Body of pancreas (tissue), 4 donors: ENCODE measurements at regions not wholly inside any gene's neighbourhood (a gene's known extent, or its start where the extent isn't known, plus 50 kb on each side); places are given as distances from the start of the nearest gene placed in this dataset.

ENCODE experiments used
- ATAC-seq: fragments of 150-250 bp; one replicate; pipeline ENCODE4 v1.9.1; 2016
- DNase-seq, 4 donors: peaks; one replicate each; pipeline ENCODE4 v3.0.0-alpha.2; 2019
- H3K27ac ChIP-seq, 4 donors: fragments of 200-600 bp; sonication (generic); 1 replicate in 3 of 4; 2 replicates in 1 of 4; pipeline versions ENCODE4 v1.5.1 to v1.6.1; 2016 to 2019; ENCODE audit warnings: mild to moderate bottlenecking in 1 of 4, mixed read lengths in 1 of 4, moderate library complexity in 1 of 4
- H3K27me3 ChIP-seq, 2 donors: fragments of 200-600 bp; sonication (generic); one replicate each; pipeline ENCODE4 v1.6.0; 2016; ENCODE audit warnings: mild to moderate bottlenecking in 1 of 2
- H3K36me3 ChIP-seq, 2 donors: fragments of 200-600 bp; sonication (generic); replicated peaks in 1 of 2; 2 replicates each; pipeline ENCODE4 v1.5.1; 2016; ENCODE audit warnings: low read depth in 2 of 2; ENCODE audit not compliant: insufficient read depth in 1 of 2
- H3K4me1 ChIP-seq: fragments of 200-600 bp; sonication (generic); one replicate; pipeline ENCODE4 v1.6.0; 2016
- H3K4me3 ChIP-seq, 2 donors: fragments of 200-600 bp; sonication (generic); 1 replicate in 1 of 2; 2 replicates in 1 of 2; pipeline ENCODE4 v1.5.1; 2016 to 2019
- H3K9me3 ChIP-seq, 3 donors: fragments of 200-600 bp; sonication (generic); 1 replicate in 2 of 3; 2 replicates in 1 of 3; pipeline ENCODE4 v1.5.1; 2016
- POLR2A ChIP-seq, 3 donors: fragments of 450-650 bp; IDR thresholded peaks; one replicate each; pipeline ENCODE4 v1.6.1; 2016; ENCODE audit warnings: antibody characterized with exemption in 3 of 3, mild to moderate bottlenecking in 2 of 3
- WGBS, 2 donors: methylation state at CpG; one replicate each; pipeline ENCODE4 v1.1.5; 2017; 5-methylcytosine and 5-hydroxymethylcytosine counted together
- intact Hi-C: fragments of 100-400 bp; cut with DNase I; formaldehyde crosslinking; loops from one replicate; pipeline ENCODE4 v1.15.1; 2023
- TF ChIP-seq, protein P1 (sequence below), 7 experiments: fragments of 450-650 bp in 4 of 7; fragments of 200-600 bp in 3 of 7; sonication (generic) in 3 of 7; IDR thresholded peaks; one replicate each; pipeline ENCODE4 v1.5.1; 2016 to 2019; ENCODE audit warnings: antibody characterized with exemption in 7 of 7

DNA sequence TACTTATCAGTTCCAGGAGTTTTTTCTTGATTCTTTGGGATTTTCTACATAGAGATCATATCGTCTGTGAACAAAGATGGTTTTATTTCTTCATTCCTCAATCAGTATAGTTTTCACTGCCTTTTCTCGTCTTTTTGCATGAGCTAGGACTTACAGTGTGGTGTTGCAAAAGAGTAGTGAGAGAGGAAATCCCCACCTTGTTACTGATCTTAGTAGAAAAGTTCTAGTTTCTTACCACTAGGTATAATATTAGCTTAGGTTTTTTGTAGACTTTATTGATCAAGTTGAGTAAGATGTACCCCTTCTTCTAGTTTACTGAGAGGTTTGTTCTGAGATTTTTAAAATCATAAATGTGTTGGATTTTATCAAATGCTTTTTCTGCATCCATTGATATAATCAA, 123.3 kb downstream of the TMEM26 start:
- H3K9me3 ChIP-seq = no peaks in the 10 kb centered on the region
- H3K4me3 ChIP-seq = no peak overlapping the region
- TF ChIP-seq POLR2A (IDR thresholded peaks at IDR 0.05) = no peak
- no peaks in the 10 kb centered on the region for H3K27me3 ChIP-seq
- 80 to 82% methylated on average over 2 of the region's 2 CpGs for WGBS, 2 donors
- no peaks in the 10 kb centered on the region for H3K36me3 ChIP-seq
- H3K4me1 ChIP-seq = no peaks in the 10 kb centered on the region
- H3K27ac ChIP-seq = no peak overlapping the region
- no peak for ATAC-seq
- DNase-seq = no peak
- intact Hi-C loops = no loop called here

DNA sequence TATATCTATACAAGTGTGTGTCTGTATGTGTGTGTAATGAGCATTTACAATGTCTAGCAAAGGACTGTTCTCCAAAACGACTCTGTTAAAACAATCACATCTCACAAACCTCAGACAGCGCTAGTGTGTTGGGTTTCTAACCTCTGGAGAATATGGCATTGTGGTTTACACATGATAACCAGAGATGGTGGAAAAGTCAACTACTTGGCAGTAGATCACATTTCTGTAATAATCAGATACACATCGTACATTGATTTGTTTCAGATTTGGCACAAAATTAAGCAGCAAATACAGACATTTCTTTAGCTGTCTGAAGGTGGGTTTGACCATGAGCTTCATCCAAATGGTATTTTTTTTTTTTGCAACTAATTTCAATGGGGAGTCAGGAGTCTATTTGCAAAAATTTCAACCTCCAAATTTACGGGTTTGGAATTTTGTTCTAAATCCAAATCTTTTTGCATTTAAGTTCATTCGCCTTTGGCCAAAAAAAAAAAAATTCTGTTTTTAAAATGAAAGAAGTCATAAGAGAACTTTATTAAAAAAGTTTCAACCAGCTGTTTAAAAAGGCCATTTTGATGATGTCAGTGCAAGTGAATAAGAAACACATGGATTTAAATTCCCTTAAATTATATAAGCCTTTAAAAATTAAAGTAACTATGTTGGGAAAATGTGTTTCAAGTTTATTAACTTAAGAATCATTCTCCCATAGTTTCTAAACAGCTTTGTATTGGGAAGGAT, 127.8 kb downstream of the TMEM26 start:
- Histone ChIP-seq H3K27ac (no peak overlapping the region), H3K4me1 (no peaks in the 10 kb centered on the region), H3K9me3 (no peaks in the 10 kb centered on the region), H3K36me3 (no peaks in the 10 kb centered on the region), H3K27me3 (no peaks in the 10 kb centered on the region), H3K4me3 (no peak overlapping the region)
- 57 to 60% methylated on average over 5 of the region's 5 CpGs for WGBS, 2 donors
- no peak for DNase-seq
- TF ChIP-seq POLR2A (IDR thresholded peaks at IDR 0.05) = no peak
- TF ChIP-seq, protein P1, sequence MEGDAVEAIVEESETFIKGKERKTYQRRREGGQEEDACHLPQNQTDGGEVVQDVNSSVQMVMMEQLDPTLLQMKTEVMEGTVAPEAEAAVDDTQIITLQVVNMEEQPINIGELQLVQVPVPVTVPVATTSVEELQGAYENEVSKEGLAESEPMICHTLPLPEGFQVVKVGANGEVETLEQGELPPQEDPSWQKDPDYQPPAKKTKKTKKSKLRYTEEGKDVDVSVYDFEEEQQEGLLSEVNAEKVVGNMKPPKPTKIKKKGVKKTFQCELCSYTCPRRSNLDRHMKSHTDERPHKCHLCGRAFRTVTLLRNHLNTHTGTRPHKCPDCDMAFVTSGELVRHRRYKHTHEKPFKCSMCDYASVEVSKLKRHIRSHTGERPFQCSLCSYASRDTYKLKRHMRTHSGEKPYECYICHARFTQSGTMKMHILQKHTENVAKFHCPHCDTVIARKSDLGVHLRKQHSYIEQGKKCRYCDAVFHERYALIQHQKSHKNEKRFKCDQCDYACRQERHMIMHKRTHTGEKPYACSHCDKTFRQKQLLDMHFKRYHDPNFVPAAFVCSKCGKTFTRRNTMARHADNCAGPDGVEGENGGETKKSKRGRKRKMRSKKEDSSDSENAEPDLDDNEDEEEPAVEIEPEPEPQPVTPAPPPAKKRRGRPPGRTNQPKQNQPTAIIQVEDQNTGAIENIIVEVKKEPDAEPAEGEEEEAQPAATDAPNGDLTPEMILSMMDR (IDR thresholded peaks at IDR 0.05) = no peak
- no peak for ATAC-seq
- intact Hi-C loops = no loop called here

DNA sequence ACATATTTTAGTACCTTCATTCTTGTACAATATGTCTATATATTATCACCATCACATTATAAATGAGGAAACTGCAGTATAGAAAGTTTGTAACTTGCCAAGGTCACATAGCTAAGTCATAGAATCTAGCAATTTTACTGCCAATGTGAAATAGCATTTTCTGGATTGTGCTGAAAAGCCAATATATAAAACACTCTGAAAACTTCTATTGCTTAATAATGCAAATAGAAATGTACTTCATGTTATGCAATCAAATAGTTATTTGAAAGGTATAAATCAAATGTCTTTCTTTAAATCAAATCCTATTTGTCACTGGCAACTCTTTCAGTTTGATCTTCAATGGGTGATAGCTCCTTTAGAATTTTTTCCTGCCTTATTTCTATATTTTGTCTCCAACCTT, 129.5 kb downstream of the TMEM26 start:
- ATAC-seq (no peak), DNase-seq (no peak)
- Histone ChIP-seq H3K36me3 (no peaks in the 10 kb centered on the region), H3K4me3 (no peak overlapping the region), H3K9me3 (no peaks in the 10 kb centered on the region), H3K27me3 (no peaks in the 10 kb centered on the region), H3K4me1 (no peaks in the 10 kb centered on the region), H3K27ac (no peak overlapping the region)
- TF ChIP-seq, protein P1 (IDR thresholded peaks at IDR 0.05) = no peak
- TF ChIP-seq POLR2A (IDR thresholded peaks at IDR 0.05) = no peak
- intact Hi-C loops = no loop called here

DNA sequence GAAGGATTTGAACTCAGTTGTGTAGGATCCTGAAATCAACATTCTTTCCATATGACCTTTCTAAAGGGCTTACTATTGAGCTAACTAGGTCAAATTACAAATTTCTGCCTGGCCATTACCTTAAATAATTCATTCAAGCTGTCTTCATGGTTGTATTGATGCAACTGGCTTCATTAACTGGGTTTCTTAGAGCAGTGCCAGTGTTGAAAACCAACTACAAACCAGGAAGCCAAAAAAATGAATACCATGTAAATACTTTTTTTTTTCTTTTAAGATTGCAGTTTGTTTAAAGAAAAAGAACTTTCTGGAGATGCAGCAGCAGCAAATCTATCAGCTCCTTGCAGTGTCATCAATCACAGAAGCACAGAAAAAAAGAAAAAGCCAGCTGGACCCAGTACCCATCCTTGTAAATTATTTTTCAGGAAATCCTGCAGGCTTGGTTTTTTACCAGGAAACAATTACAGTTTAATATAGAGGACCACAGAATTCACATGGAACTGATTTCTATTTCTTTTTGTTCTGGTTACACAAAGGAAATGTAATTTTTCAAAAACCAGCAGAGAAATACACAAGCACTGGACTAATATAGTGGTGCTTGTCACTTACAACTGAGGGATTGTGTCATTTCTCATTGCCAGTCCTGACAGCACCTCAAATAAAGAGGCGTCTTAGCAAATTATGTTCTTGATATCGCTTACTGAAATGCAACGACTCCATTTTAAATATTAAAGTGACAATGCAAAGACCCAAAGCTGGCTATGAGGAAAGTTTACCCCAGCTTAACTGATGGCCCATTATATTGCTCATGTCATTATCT, 131.9 kb downstream of the TMEM26 start:
- Histone ChIP-seq H3K4me1 (no peaks in the 10 kb centered on the region), H3K4me3 (no peak overlapping the region), H3K27me3 (no peaks in the 10 kb centered on the region), H3K27ac (no peak overlapping the region), H3K36me3 (no peaks in the 10 kb centered on the region), H3K9me3 (no peaks in the 10 kb centered on the region)
- ATAC-seq (no peak), DNase-seq (no peak)
- 16 to 17% methylated on average over 3 of the region's 3 CpGs for WGBS, 2 donors
- TF ChIP-seq, protein P1 (IDR thresholded peaks at IDR 0.05) = no peak
- intact Hi-C loops = no loop called here

DNA sequence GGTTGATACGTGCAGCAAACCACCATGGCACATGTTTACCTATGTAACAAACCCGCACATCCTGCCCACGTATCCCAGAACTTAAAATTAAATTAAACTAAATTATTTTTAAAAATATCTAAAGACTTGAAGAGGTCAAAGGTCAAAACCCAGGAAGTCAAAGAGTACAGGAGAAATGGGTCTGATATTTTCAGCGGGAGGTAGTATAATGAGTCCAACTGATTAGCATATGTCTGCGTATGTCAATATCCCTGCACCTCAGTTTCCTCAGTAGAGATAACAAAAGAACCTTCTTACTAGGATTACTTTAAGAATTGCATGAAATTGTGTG, 133.0 kb downstream of the TMEM26 start:
- intact Hi-C loops = no loop called here
- 95 to 96% methylated on average over 5 of the region's 5 CpGs for WGBS, 2 donors
- ATAC-seq = no peak

More for the DNA sequence above, 133.0 kb downstream of the TMEM26 start:
- no peaks in the 10 kb centered on the region for H3K27me3 ChIP-seq
- DNase-seq = no peak
- no peak overlapping the region for H3K27ac ChIP-seq
- TF ChIP-seq POLR2A (IDR thresholded peaks at IDR 0.05) = no peak
- TF ChIP-seq, protein P1 (IDR thresholded peaks at IDR 0.05) = no peak
- H3K4me3 ChIP-seq = no peak overlapping the region
- H3K4me1 ChIP-seq = no peaks in the 10 kb centered on the region
- H3K9me3 ChIP-seq = no peaks in the 10 kb centered on the region
- H3K36me3 ChIP-seq = no peaks in the 10 kb centered on the region
